Mucosa of gallbladder (tissue), 1 donor: ENCODE measurements at regions not wholly inside any gene's neighbourhood (a gene's known extent, or its start where the extent isn't known, plus 50 kb on each side); places are given as distances from the start of the nearest gene placed in this dataset.

Experiments
- DNase-seq: peaks from one replicate; pipeline ENCODE4 v3.0.0-alpha.2; 2020; ENCODE audit warnings: low spot score
- donor health status: DM: no; HTN: no; CAD: no.

DNA sequence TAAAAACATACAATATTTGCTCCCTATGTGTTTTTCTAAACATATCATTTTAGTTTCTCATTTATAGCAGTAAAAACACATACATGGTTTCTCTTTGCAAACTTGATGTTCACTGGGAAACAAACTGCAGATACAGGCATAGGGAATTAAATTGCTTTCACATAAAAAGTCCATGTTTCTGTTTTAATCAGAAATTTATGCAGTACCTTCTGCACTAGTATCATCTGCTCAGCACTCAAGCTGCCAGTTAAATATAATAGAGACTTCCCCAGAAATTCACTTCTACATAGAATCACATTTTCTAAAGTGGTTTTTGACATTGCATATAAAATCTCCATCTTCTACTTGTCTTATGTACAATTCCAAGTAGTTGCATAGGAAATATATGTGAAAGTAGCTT is 1107.3 kb upstream of the NRXN1 start:
- DNase-seq = no peak

DNA sequence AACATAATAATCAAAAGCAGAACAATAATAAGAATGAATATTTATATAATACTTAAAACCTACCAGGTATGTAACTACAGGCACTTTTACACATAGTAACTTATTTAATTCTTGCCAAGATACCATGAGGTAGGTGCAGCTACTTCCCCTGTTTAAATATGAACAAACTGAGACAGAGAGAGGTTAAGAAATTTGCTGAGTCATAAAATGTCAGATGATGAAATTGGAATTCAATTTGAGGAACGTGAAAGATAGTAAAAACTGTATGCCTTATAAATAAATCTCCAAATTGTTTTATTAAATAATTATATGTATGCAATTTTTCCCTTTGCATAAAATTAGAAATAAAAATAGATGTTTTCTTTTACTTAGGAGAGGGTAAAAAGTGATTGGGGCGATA is 1103.3 kb upstream of the NRXN1 start:
- DNase-seq = no peak

- no peak for DNase-seq
These were observed 1096.1 kb upstream of the NRXN1 start for GRCh38 chr2:52128081-52128480.

- DNase-seq = no peak
These were observed 1095.6 kb upstream of the NRXN1 start for GRCh38 chr2:52127527-52127926.

DNA sequence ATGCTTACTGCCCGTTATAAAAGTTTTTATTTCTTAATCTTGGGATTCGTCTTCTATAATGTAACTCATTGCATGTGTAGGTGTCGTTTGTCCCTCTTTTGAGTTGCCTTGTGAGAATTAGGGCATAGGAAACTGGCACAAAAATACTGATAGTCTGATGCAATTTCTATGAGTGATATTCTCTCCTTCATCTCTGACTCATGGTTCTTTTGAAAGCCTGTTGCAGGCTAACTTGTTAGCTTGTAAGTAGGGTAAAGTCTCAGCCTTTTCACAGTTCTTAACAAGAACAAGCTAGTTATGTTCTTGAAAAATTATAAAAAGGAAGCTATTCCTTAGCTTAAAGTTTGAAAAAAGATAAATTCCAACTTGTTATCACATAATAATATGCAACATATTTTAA is 1085.4 kb upstream of the NRXN1 start:
- DNase-seq = no peak

GRCh38 chr2:52115750-52116149 is 1083.8 kb upstream of the NRXN1 start:
- DNase-seq = no peak

DNA sequence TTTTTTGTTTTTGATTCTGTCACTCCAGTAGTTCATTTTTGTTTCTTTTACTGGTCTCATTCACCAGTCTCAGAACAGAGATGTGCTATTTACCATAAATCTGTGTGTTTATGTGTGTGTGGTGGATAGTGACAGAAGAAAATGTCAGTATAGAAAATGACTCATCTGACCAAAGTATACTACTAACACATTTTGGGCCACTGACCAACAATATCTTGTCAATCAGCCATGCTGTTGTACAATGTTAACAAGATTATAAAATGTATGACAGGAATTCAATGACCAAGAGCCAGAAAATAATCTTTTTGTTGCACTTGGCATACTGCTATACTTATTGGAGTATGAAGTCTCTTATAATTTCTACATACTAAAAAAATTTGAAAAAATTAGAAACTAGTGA is 1081.4 kb upstream of the NRXN1 start:
- no peak for DNase-seq

DNA sequence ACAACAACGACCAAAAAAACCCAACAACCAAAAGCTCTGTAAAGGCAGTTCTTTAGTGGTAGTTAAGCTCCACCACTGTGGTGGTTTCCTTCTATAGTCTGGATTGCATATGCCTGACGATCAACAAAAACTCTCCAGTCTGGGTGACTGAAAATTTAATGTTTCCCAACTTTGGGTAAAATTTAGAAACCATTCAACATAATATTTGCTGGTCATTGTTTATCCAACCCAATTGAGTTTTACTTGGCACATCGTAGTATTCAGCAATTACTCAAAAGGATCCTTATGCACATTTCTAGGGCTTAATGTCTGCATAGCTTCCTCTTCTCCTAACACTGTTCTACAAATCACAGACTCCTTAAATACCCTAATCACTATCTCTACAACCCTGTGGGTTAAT is 1080.2 kb upstream of the NRXN1 start:
- no peak for DNase-seq

- DNase-seq = no peak
These were observed 1075.2 kb upstream of the NRXN1 start for GRCh38 chr2:52107124-52107523.

- DNase-seq = no peak
These were observed 1065.1 kb upstream of the NRXN1 start for GRCh38 chr2:52097071-52097470.

- no peak for DNase-seq
These were observed 1052.8 kb upstream of the NRXN1 start for GRCh38 chr2:52084759-52085158.

- no peak for DNase-seq
These were observed 1051.3 kb upstream of the NRXN1 start for GRCh38 chr2:52083214-52083613.

GRCh38 chr2:52082646-52083045 is 1050.7 kb upstream of the NRXN1 start:
- DNase-seq = no peak

- DNase-seq = no peak
These were observed 1047.7 kb upstream of the NRXN1 start for GRCh38 chr2:52079602-52080001.

- no peak for DNase-seq
These were observed 1045.2 kb upstream of the NRXN1 start for GRCh38 chr2:52077159-52077558.

- DNase-seq = no peak
These were observed 1042.3 kb upstream of the NRXN1 start for GRCh38 chr2:52074130-52074719.

GRCh38 chr2:52072949-52073348 is 1041.0 kb upstream of the NRXN1 start:
- no peak for DNase-seq

DNA sequence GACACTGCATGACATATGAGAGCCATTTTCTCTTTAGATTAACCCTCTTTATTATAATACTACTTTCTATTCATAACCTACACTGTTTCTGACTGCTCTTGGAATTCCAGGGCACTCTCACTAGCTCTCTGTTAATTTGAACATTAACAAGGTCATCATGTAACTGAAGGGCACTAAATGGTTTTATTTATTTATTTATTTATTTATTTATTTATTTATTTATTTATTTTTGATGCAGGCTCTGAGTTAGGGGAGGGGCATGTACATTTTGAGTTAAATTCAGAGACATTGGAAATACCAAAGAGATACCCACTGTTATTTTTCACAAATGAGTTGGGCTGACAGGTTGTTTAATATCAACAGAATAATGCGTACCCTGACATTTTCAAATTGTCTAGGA is 1038.7 kb upstream of the NRXN1 start:
- DNase-seq = no peak

DNA sequence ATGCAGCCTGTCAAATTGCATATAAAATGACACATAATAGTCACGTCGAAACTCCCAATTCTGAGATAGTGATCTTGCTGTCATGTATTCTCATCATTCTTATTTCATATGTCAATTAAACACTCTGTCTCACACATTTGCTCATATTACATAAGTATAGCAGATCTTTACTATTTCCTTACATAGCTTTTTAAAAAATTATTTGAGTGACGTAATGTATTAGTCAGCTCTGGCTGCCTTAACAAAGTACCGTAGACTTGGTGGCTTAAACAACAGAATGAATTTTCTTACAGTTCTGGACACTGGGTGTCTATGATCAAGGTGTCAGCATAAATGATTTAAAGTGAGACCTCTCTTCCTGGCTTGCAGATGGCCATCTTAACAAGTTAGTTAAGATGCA is 1032.3 kb upstream of the NRXN1 start:
- DNase-seq = no peak

DNA sequence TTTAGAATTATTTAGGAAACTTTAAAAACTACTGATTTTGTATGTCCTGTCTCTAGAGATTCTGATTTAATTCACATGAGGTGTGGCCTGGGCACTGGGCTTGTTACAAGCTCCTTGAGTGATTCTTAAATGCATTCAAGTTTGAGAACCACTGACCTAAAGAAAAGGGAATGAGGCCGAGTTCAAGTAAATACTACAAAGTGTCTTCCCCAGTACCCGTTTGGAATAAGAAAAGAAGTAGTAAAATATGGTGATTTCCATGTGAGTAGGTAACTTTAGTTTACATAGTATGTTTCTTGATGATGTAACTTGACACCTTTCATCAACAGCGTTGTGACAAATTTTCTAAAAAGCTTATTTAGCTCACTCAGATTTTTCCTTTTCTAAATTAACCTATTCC is 1022.9 kb upstream of the NRXN1 start:
- no peak for DNase-seq

GRCh38 chr2:52036853-52037252 is 1004.9 kb upstream of the NRXN1 start:
- no peak for DNase-seq

GRCh38 chr2:52036024-52036423 is 1004.1 kb upstream of the NRXN1 start:
- no peak for DNase-seq

- DNase-seq = no peak
These were observed 1003.5 kb upstream of the NRXN1 start for GRCh38 chr2:52035391-52035790.

- DNase-seq = no peak
These were observed 1002.8 kb upstream of the NRXN1 start for GRCh38 chr2:52034706-52035105.

DNA sequence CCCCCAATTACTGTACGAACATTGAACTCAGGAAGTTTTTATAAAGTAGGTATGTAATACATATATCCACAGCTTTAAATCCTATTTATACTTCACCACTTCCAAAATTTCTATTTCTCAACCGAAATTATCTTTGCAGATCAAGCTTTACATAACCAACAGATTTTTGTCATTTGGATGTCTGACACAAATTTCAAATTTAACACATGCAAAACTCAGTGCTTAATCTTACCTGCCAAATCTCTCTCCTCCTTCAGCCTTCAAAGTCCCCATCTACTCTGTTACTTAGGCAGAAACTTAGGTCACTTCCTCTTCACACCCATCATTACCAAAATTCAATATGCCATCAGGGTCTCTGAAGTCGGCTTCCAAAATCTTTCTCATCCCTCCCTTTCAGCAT is 990.1 kb upstream of the NRXN1 start:
- no peak for DNase-seq
